ENCODE measurements at regions not wholly inside any gene's neighbourhood (a gene's known extent, or its start where the extent isn't known, plus 50 kb on each side); places are given as distances from the start of the nearest gene placed in this dataset.

- no peak for TF ChIP-seq CTCF (IDR thresholded peaks at IDR 0.05)
- no peak for TF ChIP-seq POLR2A (IDR thresholded peaks at IDR 0.05; ENCODE audit: low read depth)
Observed at GRCh38 chr14:26032348-26032747, 565.5 kb downstream of the NOVA1 start.

All from esophagus muscularis mucosa (tissue), 3 donors.